ENCODE measurements at regions not wholly inside any gene's neighbourhood (a gene's known extent, or its start where the extent isn't known, plus 50 kb on each side); places are given as distances from the start of the nearest gene placed in this dataset.
A peak's percentile ranks its signal among the peaks of the same experiment; 100 is the strongest.

- DNase-seq = no peak
Observed at GRCh38 chr5:133853646-133854365, 114.6 kb downstream of the C5orf15 start.

GRCh38 chr5:133851521-133851920, 116.9 kb downstream of the C5orf15 start:
- no peak for DNase-seq

GRCh38 chr5:133850811-133851210, 117.6 kb downstream of the C5orf15 start:
- no peak for DNase-seq

GRCh38 chr5:133849116-133849515, 119.3 kb downstream of the C5orf15 start:
- no peak for DNase-seq

GRCh38 chr5:133848341-133848811, 120.0 kb downstream of the C5orf15 start:
- DNase-seq = no peak

- no peak for DNase-seq
Observed at GRCh38 chr5:133847886-133848285, 120.5 kb downstream of the C5orf15 start.

GRCh38 chr5:133847301-133847700, 121.1 kb downstream of the C5orf15 start:
- DNase-seq = no peak

- DNase-seq = no peak
Observed at GRCh38 chr5:133846478-133847226, 121.8 kb downstream of the C5orf15 start.

- DNase-seq = no peak
Observed at GRCh38 chr5:133845271-133845670, 123.2 kb downstream of the C5orf15 start.

GRCh38 chr5:133844836-133845235, 123.6 kb downstream of the C5orf15 start:
- DNase-seq = no peak

- no peak for DNase-seq
Observed at GRCh38 chr5:133843911-133844310, 124.5 kb downstream of the C5orf15 start.

GRCh38 chr5:133842846-133843611, 125.4 kb downstream of the C5orf15 start:
- DNase-seq = peak; percentile 23

GRCh38 chr5:133841831-133842750, 126.3 kb downstream of the C5orf15 start:
- no peak for DNase-seq

- no peak for DNase-seq
Observed at GRCh38 chr5:133840168-133840567, 128.3 kb downstream of the C5orf15 start.

GRCh38 chr5:133839721-133840120, 128.7 kb downstream of the C5orf15 start:
- DNase-seq = no peak

- no peak for DNase-seq
Observed at GRCh38 chr5:133839090-133839489, 129.3 kb downstream of the C5orf15 start.

GRCh38 chr5:133838286-133838685, 130.1 kb downstream of the C5orf15 start:
- DNase-seq = no peak

GRCh38 chr5:133831491-133832224, 136.8 kb downstream of the C5orf15 start:
- peak; percentile 31 for DNase-seq

- DNase-seq = no peak
Observed at GRCh38 chr5:133830911-133831310, 137.5 kb downstream of the C5orf15 start.

- DNase-seq = no peak
Observed at GRCh38 chr5:133830281-133830680, 138.1 kb downstream of the C5orf15 start.

- DNase-seq = no peak
Observed at GRCh38 chr5:133829786-133830185, 138.6 kb downstream of the C5orf15 start.

- no peak for DNase-seq
Observed at GRCh38 chr5:133828722-133829121, 139.7 kb downstream of the C5orf15 start.

Data from HCEC 1CT (cell line).